Inflammatory macrophage treated with lipopolysaccharide for 4 hours (primary cell): ENCODE measurements at regions not wholly inside any gene's neighbourhood (a gene's known extent, or its start where the extent isn't known, plus 50 kb on each side); places are given as distances from the start of the nearest gene placed in this dataset.
A peak's percentile ranks its signal among the peaks of the same experiment; 100 is the strongest.

Experiments used
- DNase-seq: peaks from one replicate; pipeline ENCODE4 v3.0.0-alpha.2; 2020

DNA sequence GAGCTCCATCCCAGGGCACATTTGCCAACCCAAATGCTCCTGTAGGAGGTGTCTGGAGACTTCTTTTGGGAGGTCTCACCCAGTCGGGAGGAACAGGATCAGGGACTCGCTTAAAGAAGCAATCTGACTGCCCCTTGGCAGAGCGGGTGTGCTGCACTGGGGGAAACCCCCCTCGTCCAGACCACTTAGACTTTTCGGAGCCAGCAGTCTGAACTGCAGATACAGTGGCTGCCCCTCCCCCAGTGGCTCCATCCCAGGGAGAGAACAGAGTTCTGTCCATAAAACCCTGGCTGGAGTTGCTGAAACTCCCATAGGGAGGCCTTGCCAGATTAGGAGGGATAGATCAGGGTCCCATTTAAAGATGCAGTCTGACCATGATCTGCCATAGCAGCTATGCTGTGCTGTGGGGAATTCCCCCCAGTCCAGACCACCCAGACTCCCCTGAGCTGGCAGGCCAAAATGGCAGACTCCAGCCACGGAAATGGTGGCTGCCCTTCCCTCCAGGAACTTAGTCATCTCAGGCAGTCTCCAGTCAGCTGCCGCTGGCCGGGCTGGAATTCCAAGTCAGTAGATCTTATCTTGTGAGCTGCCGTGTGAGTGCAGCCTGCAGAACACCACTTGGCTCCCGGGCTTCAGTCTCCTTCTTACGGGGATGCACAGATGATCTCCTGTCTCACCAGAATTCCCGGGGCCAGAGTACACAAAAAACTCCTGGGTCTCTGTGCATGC is 278.1 kb upstream of the SASH1 start:
- DNase-seq: no peak

DNA sequence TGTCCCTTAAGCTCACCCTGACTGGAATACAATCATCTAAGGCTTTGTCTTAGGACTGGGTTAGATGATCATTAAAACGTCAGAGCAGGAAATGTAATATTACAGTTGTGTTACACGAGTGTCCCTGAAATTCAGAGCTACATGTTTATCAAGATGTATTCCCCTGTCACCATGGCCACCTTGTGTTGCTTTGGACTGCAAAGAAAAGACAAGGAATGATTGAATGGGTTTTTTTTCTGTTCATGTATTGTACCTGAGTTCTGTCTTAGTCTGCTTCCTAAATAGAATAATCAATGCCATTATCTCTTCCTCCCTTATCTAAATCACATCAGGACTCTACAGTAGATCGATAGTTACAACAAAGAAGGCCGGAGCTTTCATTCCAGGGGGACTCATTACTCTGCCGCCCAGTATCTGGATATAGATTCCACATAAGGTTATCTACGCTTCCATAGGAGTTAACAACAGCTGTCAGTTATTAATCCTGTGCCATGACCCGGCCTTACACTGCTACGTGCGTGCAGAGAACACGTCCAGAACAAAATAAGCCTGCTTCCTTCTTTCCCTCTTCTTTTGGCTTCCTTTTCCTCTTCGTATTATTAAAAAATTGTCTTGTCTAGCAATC is 274.1 kb upstream of the SASH1 start:
- DNase-seq: no peak

DNA sequence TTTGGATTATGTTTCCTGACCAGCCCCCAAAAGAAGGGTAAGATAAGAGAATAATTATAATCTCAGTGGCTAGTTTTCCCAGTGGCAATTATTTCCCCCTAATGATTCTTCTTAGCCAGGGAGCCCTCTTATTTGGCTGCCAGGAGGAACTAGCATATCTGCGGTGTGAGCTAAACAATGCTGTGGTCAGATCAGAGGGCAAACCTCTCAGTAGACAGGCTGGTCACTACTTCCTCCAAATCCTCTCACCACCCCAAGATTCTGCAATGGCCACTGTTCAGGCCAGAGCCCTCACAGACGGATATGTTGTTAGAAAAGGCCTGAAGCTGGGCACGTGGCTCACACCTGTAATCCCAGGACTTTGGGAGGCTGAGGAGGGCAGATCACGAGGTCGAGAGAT is 273.4 kb upstream of the SASH1 start:
- no peak for DNase-seq

DNA sequence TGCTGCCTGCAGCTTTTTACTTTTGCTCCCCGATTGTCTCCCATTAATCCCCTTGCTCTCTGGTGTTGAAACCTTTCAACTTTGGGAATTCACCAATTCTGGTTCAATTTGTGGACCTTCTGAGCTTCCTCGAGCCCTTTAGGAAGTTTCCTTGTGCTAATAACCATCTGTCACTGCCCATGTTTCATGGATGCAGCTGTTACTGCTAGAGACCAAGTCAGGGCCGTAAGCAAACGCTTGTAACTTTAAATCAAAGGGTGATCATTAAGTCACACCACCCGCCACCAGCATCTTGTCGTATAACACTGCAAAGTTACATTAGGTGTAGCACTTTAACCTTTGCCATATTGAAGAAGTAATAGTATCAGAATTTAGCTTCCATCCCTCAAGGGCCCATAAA is 268.3 kb upstream of the SASH1 start:
- no peak for DNase-seq

DNA sequence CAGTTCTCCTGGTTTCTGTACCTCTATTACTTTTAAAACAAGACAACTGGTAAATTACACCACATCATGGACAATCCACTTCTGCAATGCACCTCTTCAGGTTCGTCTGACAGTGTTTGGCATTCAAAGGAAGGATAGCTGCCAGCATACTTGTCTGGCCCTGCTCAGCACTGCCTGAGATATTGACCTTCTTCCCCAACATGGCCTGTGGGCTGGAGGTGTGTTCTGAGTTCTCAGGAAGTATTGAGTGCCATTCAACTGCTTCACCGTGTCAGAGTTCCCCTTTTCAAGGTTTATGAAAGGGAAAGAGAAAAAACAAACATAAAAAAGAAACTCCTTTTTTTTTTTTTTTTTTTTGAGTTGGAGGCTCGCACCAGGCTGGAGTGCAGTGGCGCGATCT is 267.9 kb upstream of the SASH1 start:
- no peak for DNase-seq

DNA sequence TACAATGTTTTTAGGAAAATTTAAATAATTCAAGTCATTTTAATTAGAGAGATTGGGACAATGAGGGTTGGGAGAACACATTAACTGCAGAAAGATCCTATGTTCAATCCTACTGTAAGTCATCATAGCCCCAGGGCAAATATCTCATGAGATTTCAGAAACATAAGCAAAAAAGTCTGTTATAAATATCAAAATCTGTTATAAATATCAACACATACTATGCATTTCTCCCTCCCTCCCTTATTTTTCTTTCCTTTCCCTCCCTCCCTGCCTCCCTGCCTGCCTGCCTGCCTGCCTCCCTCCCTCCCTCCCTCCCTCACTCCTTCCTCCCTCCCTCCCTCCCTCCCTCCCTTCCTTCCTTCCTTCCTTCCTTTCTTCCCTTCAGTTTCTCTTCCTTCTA is 267.3 kb upstream of the SASH1 start:
- no peak for DNase-seq

DNA sequence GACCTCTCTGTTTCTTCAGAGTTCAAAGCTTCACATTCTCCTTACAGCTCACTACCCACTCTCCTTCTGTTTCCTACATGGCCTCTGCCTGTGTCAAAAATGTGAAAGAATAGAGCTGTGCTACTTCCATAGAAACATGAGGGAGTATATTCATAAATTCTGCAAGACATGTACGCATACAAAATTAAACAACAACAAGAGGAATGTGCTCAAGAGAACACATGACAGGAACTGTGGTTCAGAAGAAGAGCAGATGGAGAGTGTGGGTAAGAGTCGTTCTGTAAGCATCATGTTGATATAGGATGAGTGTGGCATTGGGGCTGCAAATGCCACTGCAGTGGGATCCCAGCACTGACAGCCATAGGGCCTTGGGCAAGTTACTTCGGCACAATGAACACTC is 266.6 kb upstream of the SASH1 start:
- no peak for DNase-seq

DNA sequence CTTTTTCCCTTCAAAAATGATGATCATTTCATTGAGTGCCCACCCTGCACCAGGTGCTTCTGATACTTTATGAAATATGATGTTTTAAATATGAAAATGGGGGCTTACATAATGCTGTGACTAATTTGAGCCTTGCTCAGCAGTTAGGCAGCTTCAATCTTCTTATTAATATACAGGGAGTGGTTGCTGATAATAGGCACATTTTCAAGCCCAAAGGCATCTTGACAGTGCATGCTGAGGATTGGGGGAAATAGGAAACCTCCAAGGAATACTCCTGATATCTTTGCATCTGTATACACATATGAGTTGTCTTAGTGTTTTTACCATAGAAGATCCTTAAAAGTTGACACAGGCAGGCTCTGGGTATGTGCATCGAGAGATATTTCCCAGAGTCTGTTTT is 262.3 kb upstream of the SASH1 start:
- DNase-seq: no peak

DNA sequence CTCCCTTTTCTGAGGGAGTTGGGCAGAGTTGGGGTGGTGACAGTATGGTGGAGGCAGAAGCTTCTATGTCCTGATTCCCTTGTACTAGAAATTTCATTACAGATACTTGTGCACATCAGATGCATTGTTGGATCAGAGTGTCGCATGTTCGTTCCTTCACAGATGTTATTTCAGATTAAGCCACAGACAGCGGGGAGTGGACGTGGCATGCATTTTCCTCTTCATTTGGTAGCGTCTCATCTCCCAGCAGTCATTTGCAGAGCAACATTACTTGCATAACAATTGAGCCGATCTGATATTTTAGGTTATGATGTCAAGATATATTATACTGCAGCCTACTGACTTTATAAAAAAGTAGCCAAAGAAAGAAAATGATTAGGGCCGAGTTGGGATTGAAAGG is 261.6 kb upstream of the SASH1 start:
- no peak for DNase-seq

DNA sequence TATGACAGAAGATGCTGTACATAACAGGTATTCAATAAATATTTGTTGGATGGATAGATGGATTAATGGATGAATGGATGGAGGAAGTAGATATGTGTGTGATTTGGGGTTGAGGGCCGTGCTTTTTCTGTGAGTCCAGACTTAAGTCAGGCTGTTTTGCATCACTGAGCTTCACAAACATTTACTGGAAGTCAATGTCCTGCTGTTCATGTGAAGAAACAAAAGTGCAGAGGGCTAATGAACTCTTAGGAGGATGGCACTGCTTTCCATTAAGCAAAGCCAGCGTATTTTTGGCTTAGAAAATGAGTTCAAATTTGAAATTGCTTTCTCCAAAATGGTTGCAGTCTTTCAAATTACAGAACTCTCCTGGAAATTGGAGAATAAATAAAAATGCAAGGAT is 260.6 kb upstream of the SASH1 start:
- no peak for DNase-seq

DNA sequence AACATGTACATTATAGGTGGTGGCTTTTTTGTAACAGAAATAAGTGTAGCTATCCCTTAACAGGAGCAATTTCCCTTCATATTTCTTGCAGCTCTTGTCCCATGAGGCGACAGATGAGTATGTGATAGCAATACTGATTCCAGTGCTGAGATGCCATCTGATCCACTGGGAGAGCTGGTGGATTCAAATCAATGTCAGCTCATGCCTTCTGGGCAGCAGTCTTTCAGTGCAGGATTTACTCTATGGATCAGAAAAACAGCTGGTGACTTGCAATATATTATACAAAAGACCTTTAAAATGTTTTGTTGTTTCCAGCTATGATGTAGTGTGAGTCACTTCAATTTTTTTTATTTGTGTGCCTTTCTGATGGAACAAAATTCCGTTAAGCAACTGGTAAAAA is 259.9 kb upstream of the SASH1 start:
- no peak for DNase-seq

DNA sequence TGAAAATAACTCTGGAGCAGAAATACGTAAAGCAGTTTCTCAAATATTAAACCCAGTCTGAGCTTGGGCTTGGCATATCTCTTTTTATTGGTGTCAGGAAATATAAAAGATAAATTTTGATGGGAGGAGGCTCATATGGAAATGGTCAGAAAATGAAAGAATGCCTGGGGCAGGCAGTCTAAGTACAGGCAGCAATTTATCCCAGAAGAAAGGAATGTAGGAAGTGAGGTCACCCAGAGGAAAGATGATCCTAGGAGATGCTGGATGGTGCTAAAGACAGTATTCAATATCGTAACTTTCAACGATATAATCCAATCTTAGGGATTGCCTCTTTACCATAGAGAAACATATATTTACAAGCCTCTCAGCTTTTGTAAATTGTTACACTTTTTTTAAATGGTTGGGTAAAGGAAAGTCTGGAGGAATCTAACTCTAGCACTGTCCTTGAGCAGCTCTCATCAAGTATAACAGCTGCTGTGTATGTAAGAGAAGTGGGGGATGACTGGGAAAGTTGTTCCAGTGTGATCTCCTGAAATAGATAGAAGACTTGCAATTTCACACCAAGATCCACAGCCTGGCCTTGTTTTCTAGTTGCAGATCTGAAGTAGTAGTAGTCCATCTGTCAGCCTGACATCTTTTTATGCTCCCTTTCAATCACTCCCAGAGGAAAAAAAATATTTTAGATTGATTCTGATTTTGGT is 256.9 kb upstream of the SASH1 start:
- no peak for DNase-seq

DNA sequence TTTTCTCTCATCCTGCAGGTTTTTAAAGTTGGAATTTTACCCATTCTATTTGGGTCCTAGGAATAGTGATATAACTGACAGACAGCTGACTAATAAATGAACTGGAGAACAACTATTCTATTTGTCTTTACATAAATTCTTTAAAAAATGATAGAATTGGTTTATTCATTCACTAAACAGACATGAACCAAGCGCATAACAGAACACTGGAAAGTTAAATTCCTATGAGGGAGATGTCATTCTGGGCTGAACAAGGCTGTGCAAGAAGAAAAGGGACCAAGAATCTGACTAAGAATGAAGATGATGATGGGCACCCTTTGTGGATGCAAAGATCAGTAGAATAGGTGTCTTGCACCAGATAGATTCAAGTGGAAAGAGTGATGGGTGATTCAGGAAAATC is 256.3 kb upstream of the SASH1 start:
- no peak for DNase-seq

DNA sequence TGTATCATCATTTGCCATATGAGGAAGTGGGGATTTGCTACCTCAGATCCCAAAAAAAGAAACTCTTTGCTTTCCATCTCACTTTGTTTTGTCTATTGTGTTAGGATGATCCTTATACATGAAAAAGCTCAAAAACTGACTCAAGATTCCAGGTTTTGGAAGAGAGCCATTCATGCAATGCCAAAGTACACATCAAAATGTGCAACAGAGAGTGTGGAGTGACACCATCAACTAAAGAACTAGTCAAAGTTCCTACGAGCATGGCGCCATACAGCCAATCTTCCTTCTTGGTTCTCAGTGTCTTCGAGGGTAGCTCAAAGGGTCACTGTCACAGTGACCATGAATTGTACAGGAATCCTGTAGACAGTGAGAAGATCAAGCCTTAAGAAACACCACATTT is 255.8 kb upstream of the SASH1 start:
- no peak for DNase-seq

DNA sequence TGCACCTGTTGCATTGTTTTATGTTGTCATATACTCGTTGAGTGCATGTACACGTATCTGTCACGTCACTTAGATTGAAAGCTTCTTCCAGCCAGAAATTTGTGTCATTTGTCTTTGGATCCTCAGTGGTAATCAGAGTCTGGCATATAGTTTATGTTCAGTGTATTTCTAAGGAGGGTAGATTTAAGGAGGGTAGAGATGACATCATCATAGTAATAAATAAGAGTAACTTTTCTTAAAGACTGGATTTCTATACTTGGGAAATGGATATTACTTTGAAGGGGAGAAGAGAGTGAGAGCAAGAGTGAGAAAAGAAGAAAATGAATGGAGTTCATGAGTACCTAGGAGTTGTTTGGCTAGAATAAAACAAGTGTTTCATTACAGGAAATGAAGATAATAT is 255.0 kb upstream of the SASH1 start:
- DNase-seq: no peak

DNA sequence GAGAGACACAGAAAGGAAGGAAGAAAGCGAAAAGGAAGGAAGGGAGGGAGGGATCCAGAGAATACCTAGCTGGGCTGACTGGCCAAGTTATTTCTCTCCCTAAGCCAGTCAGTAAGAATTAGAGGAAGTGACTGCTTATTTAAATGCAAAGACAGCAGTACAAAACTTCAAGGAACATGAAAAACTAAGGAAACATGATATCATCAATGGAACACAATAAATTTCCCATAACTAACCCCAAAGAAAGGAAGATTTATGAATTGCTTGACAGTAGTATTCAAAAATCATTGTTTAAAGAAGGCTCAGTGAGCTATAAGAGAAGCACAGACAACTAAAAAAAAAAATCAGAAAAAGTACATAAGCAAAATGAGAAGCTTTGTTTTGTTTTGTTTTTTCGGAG is 252.3 kb upstream of the SASH1 start:
- DNase-seq: no peak

DNA sequence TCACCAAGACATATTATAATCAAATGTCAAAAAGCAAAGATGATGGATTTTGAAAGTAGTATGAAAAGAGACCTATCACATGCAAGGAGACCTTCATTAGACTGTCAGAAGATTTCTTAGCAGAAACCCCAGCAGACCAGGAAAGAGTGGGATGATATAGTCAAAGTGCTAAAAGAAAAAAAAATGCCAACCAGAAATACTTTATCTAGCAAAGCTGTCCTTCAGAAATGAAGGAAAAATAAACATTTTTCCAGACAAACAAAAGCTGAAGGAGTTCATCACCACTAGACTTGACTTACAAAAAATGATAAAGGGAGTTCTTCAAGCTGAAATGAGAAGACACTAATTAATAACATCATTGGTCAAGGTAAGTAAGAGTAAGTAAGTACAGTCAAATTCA is 251.2 kb upstream of the SASH1 start:
- DNase-seq: no peak

DNA sequence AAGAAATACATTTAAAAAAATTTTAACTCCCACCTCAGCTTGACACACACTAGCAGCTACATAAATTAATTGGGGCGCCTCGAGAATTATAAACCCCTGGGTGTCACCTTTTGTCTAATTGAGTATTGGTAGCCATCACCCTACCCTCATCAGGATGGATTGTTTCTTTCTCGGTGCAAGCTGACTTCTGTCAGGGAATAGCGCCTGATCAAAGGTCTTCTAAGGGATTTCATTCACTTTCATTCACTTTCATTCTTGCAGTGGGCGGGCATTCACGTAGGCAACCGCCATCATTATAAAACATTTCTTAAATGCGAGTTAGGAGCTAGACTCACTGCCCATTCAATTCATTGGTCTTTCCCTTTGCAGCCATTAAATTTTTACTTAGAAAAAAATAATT is 239.2 kb upstream of the SASH1 start:
- DNase-seq: no peak

DNA sequence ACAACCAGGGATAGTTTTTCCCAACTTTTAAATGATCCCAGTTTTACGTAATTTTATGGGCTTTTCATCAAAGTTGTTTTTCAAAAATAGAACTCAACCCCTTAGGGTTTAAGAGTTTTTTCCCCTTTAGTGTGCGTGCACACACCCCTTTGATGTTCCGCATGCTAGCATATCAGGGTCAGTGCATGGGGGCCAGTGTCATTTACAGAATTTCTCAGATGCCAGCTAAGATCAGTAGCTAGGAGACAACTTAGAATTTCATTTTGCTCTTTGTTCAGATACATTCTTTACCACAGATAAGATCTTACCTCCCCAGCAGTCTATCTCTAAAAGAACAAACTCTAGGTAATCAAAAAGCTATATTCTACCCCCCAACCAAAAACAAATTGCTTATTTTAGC is 238.5 kb upstream of the SASH1 start:
- DNase-seq: no peak

DNA sequence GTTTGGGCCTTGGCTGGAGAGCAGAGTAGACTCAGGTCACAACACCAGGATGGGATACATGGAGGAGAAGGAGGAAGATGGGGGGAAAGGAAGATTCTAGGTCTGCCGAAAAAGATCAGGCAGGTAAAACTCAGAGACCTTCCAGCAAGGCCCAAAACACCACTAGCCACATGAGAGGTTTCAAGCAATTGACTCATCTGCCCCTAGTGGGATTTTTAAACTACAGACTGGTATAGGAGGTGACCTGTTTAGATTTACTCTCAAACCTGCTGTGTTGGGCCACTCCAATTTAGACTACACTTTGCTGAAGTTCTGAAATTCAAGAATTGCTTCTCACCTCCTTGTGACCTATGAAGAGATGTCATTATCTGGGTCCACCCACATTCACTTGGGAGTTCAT is 236.9 kb upstream of the SASH1 start:
- DNase-seq: no peak

DNA sequence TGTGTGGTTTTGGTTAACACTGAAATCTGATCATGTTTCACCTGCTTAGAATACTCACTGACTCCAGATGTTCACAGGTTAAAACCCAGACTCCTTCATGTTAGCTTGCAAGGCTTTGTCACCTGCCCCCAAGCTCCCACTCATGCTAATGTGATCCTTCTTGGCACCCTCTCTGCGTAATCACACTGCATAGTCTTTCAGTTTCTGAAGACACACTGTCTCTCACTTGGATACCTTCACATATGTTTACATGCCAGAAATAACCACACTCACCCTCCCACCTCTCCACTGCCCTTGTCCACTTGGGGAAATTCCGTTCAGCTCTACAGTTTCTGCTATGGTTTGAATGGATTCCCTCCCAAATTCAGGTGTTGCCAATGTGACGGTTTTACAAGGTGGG is 234.7 kb upstream of the SASH1 start:
- DNase-seq: no peak

DNA sequence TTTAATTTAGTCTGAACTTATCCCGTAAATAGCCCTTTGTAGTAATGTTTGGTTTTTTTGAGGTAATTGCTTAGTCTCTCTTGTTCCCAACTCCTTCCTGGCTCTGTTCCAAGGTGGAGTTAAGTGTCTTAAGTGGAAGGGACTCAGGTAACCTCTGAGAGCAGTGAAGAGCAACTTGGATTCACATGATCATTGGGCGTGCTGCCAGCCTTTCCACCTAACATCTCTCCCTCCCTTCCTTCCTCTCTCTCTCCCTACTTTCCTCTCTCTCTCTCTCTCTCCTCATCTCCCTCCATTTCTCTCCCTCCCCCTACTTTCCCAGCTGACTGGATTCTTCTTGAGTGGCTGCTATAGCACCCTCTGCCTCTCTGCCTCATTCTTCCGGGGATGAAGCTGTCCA is 232.9 kb upstream of the SASH1 start:
- DNase-seq: no peak

DNA sequence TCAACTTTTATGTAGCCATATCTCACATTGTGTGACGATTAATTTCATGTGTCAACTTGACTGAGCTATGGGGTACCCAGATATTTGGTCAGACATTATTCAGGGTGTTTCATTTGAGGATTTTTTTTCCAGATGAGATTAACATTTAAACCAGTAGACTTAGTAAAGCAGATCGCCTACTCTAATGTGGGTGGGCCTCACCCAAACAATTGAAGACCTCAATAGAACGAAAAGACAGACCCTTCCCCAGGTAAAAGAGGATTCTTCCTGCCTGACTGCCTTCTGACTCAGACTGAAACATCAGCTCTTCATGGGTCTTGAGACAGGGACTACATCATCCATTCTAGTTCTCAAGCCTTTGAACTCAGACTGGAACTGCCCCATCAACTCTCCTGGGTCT is 231.7 kb upstream of the SASH1 start:
- no peak for DNase-seq

DNA sequence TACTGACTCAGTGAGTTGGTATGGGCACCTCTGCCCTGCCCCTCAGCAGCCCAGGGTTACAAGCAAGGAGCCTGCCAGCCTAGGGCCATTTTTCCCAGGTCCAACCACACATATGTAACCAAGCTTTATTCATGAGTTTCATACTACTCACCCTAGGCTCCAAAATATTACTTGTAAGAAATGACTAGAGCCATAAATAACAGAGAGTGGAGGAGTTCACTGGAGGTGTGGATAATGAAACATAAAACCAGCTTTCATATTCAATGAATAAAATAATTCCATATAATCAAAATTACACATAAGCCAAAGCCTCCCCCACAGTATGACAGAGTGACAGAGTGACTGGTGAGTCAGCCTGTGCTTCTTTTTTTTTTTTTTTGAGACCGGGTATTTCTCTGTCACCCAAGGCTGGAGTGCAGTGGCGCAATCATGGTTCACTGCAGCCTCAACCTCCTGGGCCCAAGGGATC is 229.8 kb upstream of the SASH1 start:
- peak; percentile 35 for DNase-seq

DNA sequence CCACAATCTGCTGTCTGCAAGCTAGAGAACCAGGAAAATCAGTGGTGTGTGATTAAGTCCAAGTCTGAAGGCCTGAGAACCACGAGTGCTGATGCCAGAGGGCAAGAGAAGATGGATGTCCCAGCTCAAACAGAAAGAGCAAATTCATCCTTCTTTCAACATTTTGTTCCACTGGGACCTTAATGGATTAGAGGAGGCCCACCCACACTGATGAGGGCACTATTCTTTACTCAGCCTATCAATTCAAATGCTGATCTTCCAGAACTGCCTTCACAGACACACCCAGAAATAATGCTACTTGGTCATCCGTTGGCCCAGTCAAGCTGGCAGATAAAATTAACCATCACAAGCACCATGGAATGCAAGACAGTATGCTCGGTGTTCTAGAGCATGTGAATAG is 226.6 kb upstream of the SASH1 start:
- no peak for DNase-seq
